GM12865 (cell line): ENCODE measurements at regions not wholly inside any gene's neighbourhood (a gene's known extent, or its start where the extent isn't known, plus 50 kb on each side); places are given as distances from the start of the nearest gene placed in this dataset.

ENCODE experiments used
- DNase-seq: peaks from one replicate; pipeline ENCODE4 v3.0.0; 2010; ENCODE audit warnings: low read depth
- H3K4me3 ChIP-seq: 2 replicates; pipeline ENCODE4 v1.5.1; 2011; ENCODE audit warnings: mild to moderate bottlenecking, low read depth, low read length, control low read depth
- CTCF ChIP-seq: IDR thresholded peaks from 2 replicates; pipeline ENCODE4 v1.5.1; 2011; ENCODE audit warnings: low read length, control low read depth, low read depth, inconsistent platforms; ENCODE audit not compliant: insufficient read depth; ENCODE audit errors: missing control alignments

GRCh38 chr3:26198609-26199008, 408.7 kb downstream of the OXSM start:
- no peak for DNase-seq
- no peak for TF ChIP-seq CTCF
- no peak overlapping the region for H3K4me3 ChIP-seq

GRCh38 chr3:26202169-26202568, 412.3 kb downstream of the OXSM start:
- H3K4me3 ChIP-seq: no peak overlapping the region
- DNase-seq: no peak
- TF ChIP-seq CTCF: no peak

- TF ChIP-seq CTCF: no peak
- DNase-seq: no peak
Observed at GRCh38 chr3:26205475-26205874, 415.6 kb downstream of the OXSM start.

GRCh38 chr3:26208201-26208600, 414.4 kb upstream of the LRRC3B start:
- TF ChIP-seq CTCF: no peak
- no peak for DNase-seq
- H3K4me3 ChIP-seq: no peak overlapping the region

More at GRCh38 chr3:26205475-26205874, 415.6 kb downstream of the OXSM start:
- no peak overlapping the region for H3K4me3 ChIP-seq

GRCh38 chr3:26229801-26230200, 392.8 kb upstream of the LRRC3B start:
- DNase-seq: no peak
- TF ChIP-seq CTCF: no peak
- no peak overlapping the region for H3K4me3 ChIP-seq

- no peak for TF ChIP-seq CTCF
- no peak overlapping the region for H3K4me3 ChIP-seq
- DNase-seq: no peak
Observed at GRCh38 chr3:26233374-26233773, 389.2 kb upstream of the LRRC3B start.

- no peak for DNase-seq
- H3K4me3 ChIP-seq: no peak overlapping the region
- no peak for TF ChIP-seq CTCF
Observed at GRCh38 chr3:26236531-26236930, 386.0 kb upstream of the LRRC3B start.
